ENCODE measurements at regions not wholly inside any gene's neighbourhood (a gene's known extent, or its start where the extent isn't known, plus 50 kb on each side); places are given as distances from the start of the nearest gene placed in this dataset.
"Not testable (repeated sequence)": the region's sequence is repeated elsewhere in the genome, so short reads cannot be mapped to it uniquely, and the experiment has no call there.

GRCh38 chr3:26064297-26064696 lies 274.4 kb downstream of the OXSM start:
- no peak for DNase-seq (ENCODE audit: low read depth, low spot score)

GRCh38 chr3:26068890-26069289 lies 279.0 kb downstream of the OXSM start:
- no peak for DNase-seq (ENCODE audit: low read depth, low spot score)

GRCh38 chr3:26070854-26071253 lies 281.0 kb downstream of the OXSM start:
- no peak for DNase-seq (ENCODE audit: low read depth, low spot score)

GRCh38 chr3:26074080-26074479 lies 284.2 kb downstream of the OXSM start:
- no peak for DNase-seq (ENCODE audit: low read depth, low spot score)

- DNase-seq (ENCODE audit: low read depth, low spot score) = no peak
Measured at GRCh38 chr3:26078539-26078938, 288.6 kb downstream of the OXSM start.

GRCh38 chr3:26081166-26081565 lies 291.3 kb downstream of the OXSM start:
- no peak for DNase-seq (ENCODE audit: low read depth, low spot score)

- DNase-seq (ENCODE audit: low read depth, low spot score) = no peak
Measured at GRCh38 chr3:26081806-26082205, 291.9 kb downstream of the OXSM start.

- no peak for DNase-seq (ENCODE audit: low read depth, low spot score)
Measured at GRCh38 chr3:26082911-26083310, 293.0 kb downstream of the OXSM start.

GRCh38 chr3:26084629-26085028 lies 294.7 kb downstream of the OXSM start:
- DNase-seq (ENCODE audit: low read depth, low spot score) = no peak

- no peak for DNase-seq (ENCODE audit: low read depth, low spot score)
Measured at GRCh38 chr3:26087751-26088150, 297.9 kb downstream of the OXSM start.

- no peak for DNase-seq (ENCODE audit: low read depth, low spot score)
Measured at GRCh38 chr3:26089249-26089648, 299.4 kb downstream of the OXSM start.

- DNase-seq (ENCODE audit: low read depth, low spot score) = no peak
Measured at GRCh38 chr3:26090589-26090988, 300.7 kb downstream of the OXSM start.

GRCh38 chr3:26091096-26091495 lies 301.2 kb downstream of the OXSM start:
- no peak for DNase-seq (ENCODE audit: low read depth, low spot score)

- no peak for DNase-seq (ENCODE audit: low read depth, low spot score)
Measured at GRCh38 chr3:26091626-26092025, 301.7 kb downstream of the OXSM start.

- DNase-seq (ENCODE audit: low read depth, low spot score) = not testable (repeated sequence)
Measured at GRCh38 chr3:26097111-26097510, 307.2 kb downstream of the OXSM start.

GRCh38 chr3:26099692-26100091 lies 309.8 kb downstream of the OXSM start:
- DNase-seq (ENCODE audit: low read depth, low spot score) = no peak

- no peak for DNase-seq (ENCODE audit: low read depth, low spot score)
Measured at GRCh38 chr3:26100176-26100575, 310.3 kb downstream of the OXSM start.

- DNase-seq (ENCODE audit: low read depth, low spot score) = no peak
Measured at GRCh38 chr3:26102376-26102775, 312.5 kb downstream of the OXSM start.

- no peak for DNase-seq (ENCODE audit: low read depth, low spot score)
Measured at GRCh38 chr3:26104851-26105251, 315.0 kb downstream of the OXSM start.

- DNase-seq (ENCODE audit: low read depth, low spot score) = no peak
Measured at GRCh38 chr3:26105261-26105660, 315.4 kb downstream of the OXSM start.

GRCh38 chr3:26106228-26106627 lies 316.3 kb downstream of the OXSM start:
- no peak for DNase-seq (ENCODE audit: low read depth, low spot score)

GRCh38 chr3:26108846-26109489 lies 319.1 kb downstream of the OXSM start:
- no peak for DNase-seq (ENCODE audit: low read depth, low spot score)

GRCh38 chr3:26114851-26115250 lies 325.0 kb downstream of the OXSM start:
- DNase-seq (ENCODE audit: low read depth, low spot score) = no peak

GRCh38 chr3:26118165-26118564 lies 328.3 kb downstream of the OXSM start:
- no peak for DNase-seq (ENCODE audit: low read depth, low spot score)
